HG03520 (cell line): ENCODE measurements at regions not wholly inside any gene's neighbourhood (a gene's known extent, or its start where the extent isn't known, plus 50 kb on each side); places are given as distances from the start of the nearest gene placed in this dataset.
A peak's percentile ranks its signal among the peaks of the same experiment; 100 is the strongest.

Experiments
- ATAC-seq: cut with Tn5 transposase; IDR thresholded peaks from one replicate; pipeline ENCODE4 v1.9.1; 2021; ENCODE audit warnings: mild to moderate bottlenecking, moderate library complexity; ENCODE audit not compliant: unreplicated experiment

DNA sequence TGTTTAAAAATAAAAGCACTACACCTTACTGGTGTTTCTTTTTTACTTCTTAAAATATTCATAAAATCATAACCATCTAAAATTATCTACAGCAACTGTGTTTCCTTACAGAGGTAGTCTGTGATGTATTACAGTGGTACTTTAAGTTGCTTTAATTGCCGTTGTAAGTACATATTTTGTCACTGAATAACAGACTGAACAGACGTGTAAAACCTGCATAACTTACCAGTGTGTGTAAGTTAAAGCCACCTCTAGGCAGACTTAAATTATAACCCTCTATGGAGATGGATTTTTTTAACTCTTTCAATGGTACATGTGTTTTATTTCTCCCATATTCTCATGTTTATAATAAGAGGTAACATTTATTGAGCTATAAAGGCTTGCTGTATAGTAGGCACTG is 166.8 kb downstream of the NR4A2 start:
- no peak for ATAC-seq

- no peak for ATAC-seq
These were observed 168.3 kb downstream of the NR4A2 start for GRCh38 chr2:156164091-156164720.

GRCh38 chr2:156158808-156159207 is 173.7 kb downstream of the NR4A2 start:
- no peak for ATAC-seq

DNA sequence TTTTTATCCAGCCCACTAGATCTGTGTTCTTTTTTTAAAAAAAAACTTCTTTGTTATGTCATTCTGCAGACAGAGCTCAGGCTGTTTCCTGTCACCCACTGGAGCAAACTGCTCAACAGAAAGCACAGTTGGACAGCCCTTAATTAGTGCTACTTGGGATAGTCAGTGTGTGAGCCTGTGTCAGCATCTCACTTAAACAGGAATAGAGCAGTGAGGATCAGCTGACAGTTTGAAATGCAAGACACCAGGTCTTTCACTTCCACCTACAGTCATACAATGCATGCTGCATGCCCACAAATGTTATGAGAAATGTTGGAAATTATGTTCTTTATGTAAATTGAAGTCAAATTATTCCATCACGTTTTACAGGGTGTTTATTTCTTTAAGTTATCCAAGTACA is 174.9 kb downstream of the NR4A2 start:
- ATAC-seq: no peak

GRCh38 chr2:156156580-156156979 is 175.9 kb downstream of the NR4A2 start:
- ATAC-seq: no peak

- no peak for ATAC-seq
These were observed 177.2 kb downstream of the NR4A2 start for GRCh38 chr2:156155319-156155718.

- no peak for ATAC-seq
These were observed 181.2 kb downstream of the NR4A2 start for GRCh38 chr2:156151351-156151750.

DNA sequence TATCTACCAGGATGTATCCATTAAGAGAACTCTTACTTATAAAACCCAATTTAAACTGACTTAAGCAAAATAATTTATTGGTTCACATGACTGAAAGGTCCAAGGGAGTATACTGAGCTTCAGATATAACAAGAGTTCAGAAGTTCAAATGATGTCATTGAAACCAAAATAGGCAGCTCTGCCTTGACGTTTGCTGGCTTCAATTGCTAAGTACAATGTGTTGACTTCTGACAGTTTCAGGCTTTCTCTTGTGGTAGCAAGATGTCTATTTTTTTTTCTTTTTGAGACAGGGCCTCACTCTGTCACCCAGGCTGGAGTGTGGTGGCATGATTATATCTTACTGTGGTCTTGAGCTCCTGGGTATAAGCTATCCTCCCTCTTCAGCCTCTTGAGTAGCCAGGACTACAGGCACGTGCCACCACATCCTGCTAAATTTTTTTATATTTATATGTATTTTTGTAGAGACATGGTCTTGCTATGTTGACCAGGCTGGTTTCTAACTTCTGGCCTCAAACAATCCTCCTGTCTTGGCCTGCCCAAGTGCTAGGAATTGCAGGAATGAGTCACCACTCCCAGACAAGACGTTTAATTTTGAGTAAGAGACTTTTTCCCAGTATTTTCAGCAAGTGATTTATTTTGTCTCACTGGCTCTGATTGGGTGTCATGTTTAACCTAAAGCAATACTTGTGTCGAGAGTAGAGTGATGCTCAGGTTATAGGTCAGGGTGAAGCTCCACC is 184.8 kb downstream of the NR4A2 start:
- ATAC-seq: peak; percentile 93

- no peak for ATAC-seq
These were observed 186.5 kb downstream of the NR4A2 start for GRCh38 chr2:156145976-156146375.

DNA sequence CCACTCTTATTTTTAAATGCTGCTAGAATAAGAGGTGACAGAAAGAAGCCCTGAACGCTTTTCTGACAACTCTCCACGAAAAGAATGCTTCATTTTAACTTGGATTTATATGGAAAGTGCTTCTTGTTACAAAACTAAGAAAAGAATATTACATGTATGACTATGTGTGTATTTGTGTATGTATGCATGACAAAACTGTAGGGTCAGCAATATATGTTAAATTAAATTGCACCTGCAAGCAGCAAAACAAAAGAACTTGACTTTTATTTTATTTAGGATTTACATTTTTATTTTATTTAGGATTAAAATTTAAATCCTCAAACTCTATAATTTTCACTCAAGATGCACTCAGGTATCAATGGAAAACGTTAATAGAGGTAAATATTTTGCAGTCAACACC is 187.1 kb downstream of the NR4A2 start:
- no peak for ATAC-seq

GRCh38 chr2:156136566-156136965 is 196.0 kb downstream of the NR4A2 start:
- ATAC-seq: no peak

- no peak for ATAC-seq
These were observed 197.6 kb downstream of the NR4A2 start for GRCh38 chr2:156134887-156135286.

DNA sequence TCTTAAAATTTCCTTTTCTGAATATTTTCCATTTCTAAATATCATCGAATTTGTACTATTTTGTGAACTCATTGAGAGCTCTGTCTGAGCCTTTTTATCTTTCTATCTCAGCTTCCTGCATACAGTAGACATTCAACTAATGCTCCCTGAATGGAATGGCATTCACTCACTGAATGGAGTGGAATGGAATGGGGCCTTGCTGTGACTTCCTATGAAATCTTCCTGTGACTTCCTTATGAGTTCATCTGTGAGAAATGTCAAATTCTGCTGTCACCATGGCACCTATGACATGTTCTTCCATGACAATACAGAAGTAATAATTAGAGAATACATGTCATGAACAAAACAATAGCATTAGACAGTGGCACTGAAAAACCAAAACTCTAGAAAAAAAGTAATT is 199.6 kb downstream of the NR4A2 start:
- ATAC-seq: no peak

- no peak for ATAC-seq
These were observed 200.4 kb downstream of the NR4A2 start for GRCh38 chr2:156132130-156132529.

- ATAC-seq: no peak
These were observed 203.3 kb downstream of the NR4A2 start for GRCh38 chr2:156129227-156129626.

DNA sequence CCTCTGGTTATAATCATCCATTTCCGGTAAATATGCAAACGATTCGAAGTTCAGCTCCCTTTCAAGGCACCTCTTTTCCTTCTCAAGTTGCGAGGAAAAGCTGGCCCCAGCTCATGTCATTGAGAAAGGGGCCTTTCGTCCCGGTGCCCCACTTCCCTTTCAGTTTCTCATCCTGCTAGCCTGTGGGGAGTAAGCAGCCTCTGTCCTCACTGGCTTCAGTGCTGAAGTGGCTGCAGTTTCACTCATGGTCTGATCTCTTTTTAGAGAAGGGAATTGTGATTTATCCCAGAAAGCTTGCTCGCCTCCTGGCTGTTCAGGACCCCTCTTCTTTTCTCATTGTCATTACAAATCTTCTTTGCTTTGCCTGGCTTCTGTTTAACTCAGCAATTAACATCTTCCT is 207.5 kb downstream of the NR4A2 start:
- ATAC-seq: no peak

DNA sequence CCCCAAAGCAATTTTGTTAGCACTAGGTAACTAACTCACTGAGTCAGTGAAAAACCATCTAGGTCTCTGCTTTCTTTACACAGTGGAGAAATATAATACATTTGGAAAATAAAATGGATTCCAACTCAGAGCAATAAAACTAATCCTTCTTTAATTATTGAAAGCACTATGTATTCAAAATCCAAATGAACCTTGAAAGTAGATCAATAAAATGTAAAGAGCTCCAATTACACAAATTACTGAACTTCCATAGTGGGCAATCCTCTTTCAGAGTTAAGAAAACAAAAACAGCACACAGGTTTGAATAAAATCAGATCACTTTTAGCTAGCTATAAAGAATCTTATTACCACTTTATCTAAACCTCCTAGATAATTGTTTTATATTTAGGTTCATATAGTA is 208.1 kb downstream of the NR4A2 start:
- ATAC-seq: no peak

DNA sequence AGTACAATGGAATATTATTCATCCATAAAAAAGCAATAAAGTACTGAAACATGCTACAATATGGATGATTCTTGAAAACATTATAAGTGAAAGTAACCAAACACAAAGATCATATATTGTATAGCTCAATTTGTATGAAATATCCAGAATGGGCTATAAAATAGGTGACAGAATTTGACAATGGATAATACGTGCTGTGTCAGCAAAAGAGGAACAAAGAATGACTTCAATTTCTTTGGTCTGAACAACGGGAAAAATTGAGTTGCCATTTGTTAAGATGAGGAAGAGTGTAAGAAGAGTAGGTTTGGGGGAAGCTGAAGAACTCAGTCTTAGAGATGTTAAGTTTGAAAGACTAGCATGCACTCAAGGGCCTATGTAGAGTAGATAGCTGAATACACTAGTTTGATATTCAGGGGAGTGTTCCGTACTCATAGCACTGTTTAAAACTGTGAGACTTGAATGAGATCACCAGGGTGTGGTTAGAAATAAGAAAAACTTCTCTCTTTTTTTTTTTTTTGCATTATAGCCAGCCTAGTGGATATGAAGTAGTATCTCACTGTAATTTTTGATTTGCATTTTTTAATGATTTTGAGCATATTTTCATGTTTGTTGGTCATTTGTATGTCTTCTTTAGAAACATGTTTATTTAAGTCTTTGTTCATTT is 213.6 kb downstream of the NR4A2 start:
- no peak for ATAC-seq

DNA sequence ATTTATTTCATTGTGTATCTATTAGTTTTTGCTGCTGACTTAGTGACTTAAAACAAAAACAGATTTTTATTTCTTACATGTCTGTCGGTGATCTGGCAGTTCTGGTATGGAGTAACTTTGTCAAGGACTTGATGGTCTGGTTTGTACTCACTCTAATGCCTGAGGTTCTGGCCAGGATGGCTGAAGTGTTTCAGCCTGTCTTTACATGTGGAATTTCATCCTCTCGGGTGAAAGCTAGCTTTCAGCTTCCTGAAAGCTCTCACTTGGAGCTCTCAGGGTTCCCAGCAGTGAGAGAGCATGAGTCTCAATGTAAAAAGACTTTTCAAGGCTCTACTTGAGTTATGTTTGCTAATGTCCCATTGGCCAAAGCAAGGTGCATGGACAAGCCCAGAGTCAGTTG is 216.4 kb downstream of the NR4A2 start:
- no peak for ATAC-seq

DNA sequence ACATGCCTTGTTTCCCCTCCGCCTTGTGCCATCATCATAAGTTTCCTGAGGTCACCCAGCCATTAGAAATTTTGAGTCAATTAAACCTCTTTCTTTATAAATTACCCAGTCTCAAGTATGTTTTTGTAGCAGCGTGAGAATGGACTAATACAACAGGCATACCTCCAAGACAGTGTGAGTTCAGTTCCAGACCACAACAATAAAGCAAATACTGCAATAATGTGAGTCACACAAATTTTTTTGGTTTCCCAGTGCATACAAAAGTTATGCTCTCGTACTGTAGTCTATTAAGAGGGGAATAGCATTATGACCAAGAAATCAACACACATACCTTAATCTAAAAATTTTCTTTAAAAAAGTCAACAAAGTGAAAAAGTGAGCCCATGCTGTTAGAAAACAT is 217.2 kb downstream of the NR4A2 start:
- ATAC-seq: no peak

- no peak for ATAC-seq
These were observed 220.2 kb downstream of the NR4A2 start for GRCh38 chr2:156112323-156112722.

DNA sequence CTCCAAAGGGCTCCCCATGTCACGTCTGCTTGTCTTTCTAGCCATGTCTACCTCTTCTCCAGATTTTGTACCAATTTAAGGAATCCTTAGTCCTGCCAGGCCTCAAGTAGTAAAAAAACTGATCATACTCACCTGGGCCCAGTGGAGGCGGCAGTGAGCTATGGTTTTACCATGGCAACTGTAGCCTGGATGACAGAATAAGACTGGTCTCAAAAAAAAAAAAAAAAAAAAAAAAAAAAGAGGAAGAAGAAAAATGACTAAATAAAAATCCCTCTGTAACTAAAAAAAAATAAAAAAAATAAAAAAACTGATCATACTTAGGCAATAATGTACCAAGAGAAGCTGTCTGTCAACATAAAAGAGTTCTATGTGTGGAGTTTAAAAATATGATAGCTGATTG is 221.6 kb downstream of the NR4A2 start:
- peak; percentile 100 for ATAC-seq
